Spleen (tissue), 11 donors: ENCODE measurements at regions not wholly inside any gene's neighbourhood (a gene's known extent, or its start where the extent isn't known, plus 50 kb on each side); places are given as distances from the start of the nearest gene placed in this dataset.

ENCODE experiments used
- DNase-seq: peaks from one replicate; pipeline ENCODE4 v3.0.0-alpha.2; 2020
- H3K27ac ChIP-seq, 8 donors: fragments of 200-600 bp; sonication (generic) in 7 of 8; 1 replicate in 4 of 8; 2 replicates in 4 of 8; pipeline versions ENCODE4 v1.5.0 to v1.8.0; 2016 to 2021; ENCODE audit warnings: inconsistent platforms in 4 of 8, mild to moderate bottlenecking in 4 of 8, moderate library complexity in 1 of 8
- H3K27me3 ChIP-seq, 7 donors: fragments of 200-600 bp; sonication (generic) in 6 of 7; replicated peaks in 1 of 7; 1 replicate in 4 of 7; 2 replicates in 3 of 7; pipeline versions ENCODE4 v1.5.0 to v1.8.0; 2016 to 2021; ENCODE audit warnings: inconsistent platforms in 3 of 7, mild to moderate bottlenecking in 1 of 7
- H3K36me3 ChIP-seq, 6 donors: fragments of 200-600 bp; sonication (generic) in 5 of 6; 1 replicate in 4 of 6; 2 replicates in 2 of 6; pipeline versions ENCODE4 v1.5.0 to v1.8.0; 2016 to 2021; ENCODE audit warnings: inconsistent platforms in 2 of 6
- H3K4me1 ChIP-seq, 6 donors: fragments of 200-600 bp; sonication (generic) in 5 of 6; 1 replicate in 3 of 6; 2 replicates in 3 of 6; pipeline versions ENCODE4 v1.5.0 to v1.8.0; 2016 to 2021; ENCODE audit warnings: inconsistent platforms in 3 of 6
- H3K4me3 ChIP-seq, 8 donors: fragments of 200-600 bp; sonication (generic) in 7 of 8; 1 replicate in 4 of 8; 2 replicates in 4 of 8; pipeline versions ENCODE4 v1.5.0 to v1.8.0; 2016 to 2021; ENCODE audit warnings: inconsistent platforms in 4 of 8, mild to moderate bottlenecking in 4 of 8, moderate library complexity in 2 of 8
- H3K9me3 ChIP-seq, 8 donors: fragments of 200-600 bp; sonication (generic) in 7 of 8; 1 replicate in 4 of 8; 2 replicates in 4 of 8; pipeline versions ENCODE4 v1.5.0 to v1.8.0; 2016 to 2021; ENCODE audit warnings: inconsistent platforms in 4 of 8
- CTCF ChIP-seq, 11 experiments: fragments of 200-600 bp in 7 of 11; fragments of 450-650 bp in 4 of 11; sonication (generic) in 4 of 11; IDR thresholded peaks in 8 of 11; conservative IDR thresholded peaks in 3 of 11; 1 replicate in 7 of 11; 2 replicates in 4 of 11; pipeline versions ENCODE4 v1.4.0 to v1.8.0; 2016 to 2021; ENCODE audit warnings: antibody characterized with exemption in 11 of 11, inconsistent platforms in 4 of 11, mild to moderate bottlenecking in 1 of 11
- POLR2A ChIP-seq, 3 donors: fragments of 450-650 bp; IDR thresholded peaks; one replicate each; pipeline ENCODE4 v1.5.1; 2017; ENCODE audit warnings: antibody characterized with exemption in 3 of 3, mild to moderate bottlenecking in 1 of 3
- POLR2AphosphoS5 ChIP-seq, 3 donors: sonication (generic); formaldehyde crosslinking; IDR thresholded peaks; one replicate each; pipeline ENCODE4 v1.5.1; 2017; ENCODE audit warnings: antibody characterized with exemption in 3 of 3
- WGBS, 5 donors: extraction: QIAGEN DNeasy Blood & Tissue Kit in 3 of 5; methylation state at CpG; one replicate each; pipeline versions ENCODE4 v1.1.5 to v1.1.7; 2013 to 2018; 5-methylcytosine and 5-hydroxymethylcytosine counted together
- intact Hi-C: fragments of 100-400 bp; cut with DNase I; formaldehyde crosslinking; loops from one replicate; pipeline ENCODE4 v1.15.0; 2023; ENCODE audit warnings: low total_unique reads
- donor health status: healthy with polysubstance abuse.
- donor health status: DM: no; HTN: no; CAD: no; lungs with moderate emphysema.
- donor health status: DM: no; HTN: no; CAD: no.
- donor health status: Bipolar disorder and iron deficiency.
- donor health status: healthy.
- donor health status: DM: no; HTN: no; CAD: no.
- donor health status: DM: yes; HTN: yes; CAD: no.

DNA sequence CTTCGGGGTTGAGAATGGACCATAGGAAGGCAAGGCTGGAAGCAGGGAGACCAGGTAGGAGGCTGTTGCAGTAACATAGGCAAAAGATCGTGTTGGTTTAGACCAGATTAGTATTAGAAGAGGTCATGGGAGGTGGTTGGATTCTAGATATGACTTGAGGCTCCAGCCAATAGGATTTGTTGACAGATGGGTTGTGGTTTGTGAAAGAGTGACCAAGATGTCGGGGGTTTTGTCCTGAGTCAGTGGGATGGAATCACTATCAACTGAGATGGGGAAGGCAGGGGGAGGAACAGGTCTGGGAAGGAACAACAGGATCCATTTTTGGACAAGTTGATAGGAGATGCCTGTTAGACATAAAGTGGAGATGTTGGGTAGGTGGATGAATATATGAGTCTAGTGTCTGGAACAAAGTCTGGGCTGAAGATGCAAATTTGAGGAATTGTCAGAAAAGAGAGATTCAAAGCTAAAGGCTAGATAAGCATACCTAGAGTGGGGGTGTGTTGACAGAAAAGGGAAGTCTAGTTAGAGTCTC, 95.5 kb upstream of the NPHP3 start:
- Histone ChIP-seq H3K4me1 (no peaks in the 10 kb centered on the region), H3K36me3 (no peaks in the 10 kb centered on the region), H3K27ac (no peak overlapping the region), H3K9me3 (peaks cover 0 to under 1% (median 0%) of the 10 kb centered on the region in 8 donors), H3K4me3 (no peak overlapping the region), H3K27me3 (no peaks in the 10 kb centered on the region)
- TF ChIP-seq CTCF (IDR thresholded peaks at IDR 0.05 in 8 of 11, conservative IDR thresholded peaks at IDR 0.05 in 3 of 11), result no peak
- TF ChIP-seq POLR2AphosphoS5 (IDR thresholded peaks at IDR 0.05), result no peak
- TF ChIP-seq POLR2A (IDR thresholded peaks at IDR 0.05), result no peak
- 69 to 87% (median 77%) methylated on average over 3 of the region's 3 CpGs for WGBS, 5 donors
- no peak for DNase-seq
- intact Hi-C loops, result no loop called here

GRCh38 chr3:132805071-132805470, 82.9 kb upstream of the NPHP3 start:
- TF ChIP-seq POLR2A (IDR thresholded peaks at IDR 0.05) (no peak), CTCF (IDR thresholded peaks at IDR 0.05 in 8 of 11, conservative IDR thresholded peaks at IDR 0.05 in 3 of 11) (no peak), POLR2AphosphoS5 (IDR thresholded peaks at IDR 0.05) (no peak)
- no peaks in the 10 kb centered on the region for H3K36me3 ChIP-seq
- no peaks in the 10 kb centered on the region for H3K4me1 ChIP-seq
- no peak overlapping the region for H3K27ac ChIP-seq
- no peak for DNase-seq
- no peak overlapping the region for H3K4me3 ChIP-seq
- WGBS, 5 donors, result 48 to 71% (median 69%) methylated on average over 1 of the region's 1 CpG
- H3K27me3 ChIP-seq, result no peaks in the 10 kb centered on the region
- H3K9me3 ChIP-seq, result no peaks in the 10 kb centered on the region
- intact Hi-C loops, result no loop called here

- no peak overlapping the region for H3K4me3 ChIP-seq
- TF ChIP-seq POLR2AphosphoS5 (IDR thresholded peaks at IDR 0.05) (no peak), CTCF (IDR thresholded peaks at IDR 0.05 in 8 of 11, conservative IDR thresholded peaks at IDR 0.05 in 3 of 11) (no peak), POLR2A (IDR thresholded peaks at IDR 0.05) (no peak)
- intact Hi-C loops, result no loop called here
- H3K27me3 ChIP-seq, result no peaks in the 10 kb centered on the region
- H3K27ac ChIP-seq, result no peak overlapping the region
- H3K4me1 ChIP-seq, result no peaks in the 10 kb centered on the region
- no peak for DNase-seq
- H3K36me3 ChIP-seq, result no peaks in the 10 kb centered on the region
- H3K9me3 ChIP-seq, result no peaks in the 10 kb centered on the region
Observed at GRCh38 chr3:132804498-132804897, 82.3 kb upstream of the NPHP3 start.

DNA sequence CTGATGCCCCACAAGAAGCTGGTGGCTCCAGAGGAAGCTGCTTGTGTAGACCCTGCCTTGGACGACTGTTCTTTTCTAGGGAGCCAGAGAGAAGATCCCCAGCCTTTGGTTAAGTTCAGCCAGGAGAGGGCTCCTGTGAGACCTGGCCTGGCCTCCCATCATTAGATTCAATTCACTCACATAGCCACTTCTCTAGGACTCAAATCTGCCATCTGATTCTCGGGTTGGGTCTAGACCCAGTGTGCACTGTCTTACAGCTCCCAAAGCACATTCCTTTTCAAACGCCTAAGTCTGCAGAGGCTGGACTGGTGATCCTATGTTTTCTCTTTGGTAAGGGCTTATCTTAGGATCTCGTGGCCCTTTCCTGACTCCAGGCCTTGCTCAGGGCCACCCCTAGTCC, 81.7 kb upstream of the NPHP3 start:
- no peak for DNase-seq
- Histone ChIP-seq H3K36me3 (no peaks in the 10 kb centered on the region), H3K4me3 (no peak overlapping the region), H3K27ac (no peak overlapping the region), H3K9me3 (no peaks in the 10 kb centered on the region), H3K27me3 (no peaks in the 10 kb centered on the region), H3K4me1 (no peaks in the 10 kb centered on the region)
- intact Hi-C loops, result no loop called here
- TF ChIP-seq POLR2A (IDR thresholded peaks at IDR 0.05) (no peak), POLR2AphosphoS5 (IDR thresholded peaks at IDR 0.05) (no peak), CTCF (IDR thresholded peaks at IDR 0.05 in 8 of 11, conservative IDR thresholded peaks at IDR 0.05 in 3 of 11) (no peak)
- WGBS, 5 donors, result 59 to 86% (median 71%) methylated on average over 4 of the region's 4 CpGs
